A673 (cell line): ENCODE measurements at regions not wholly inside any gene's neighbourhood (a gene's known extent, or its start where the extent isn't known, plus 50 kb on each side); places are given as distances from the start of the nearest gene placed in this dataset.
"Not testable (repeated sequence)": the region's sequence is repeated elsewhere in the genome, so short reads cannot be mapped to it uniquely, and the experiment has no call there.

Experiments
- BruUV-seq: library from RNA; stranded (reverse); fragments of 400-500 nt; replicated peaks from 2 replicates; lab custom pipeline; 2021; lab: Mats Ljungman, UMichigan
- CTCF ChIA-PET: fragments of 300-600 bp; sonication (Branson Sonifier 250); formaldehyde crosslinking; loops from one replicate; lab custom pipeline; 2022; ENCODE audit warnings: antibody characterized with exemption; lab: Charles Lee
- POLR2A ChIA-PET: fragments of 300-600 bp; sonication (Branson Sonifier 250); formaldehyde crosslinking; loops from one replicate; lab custom pipeline; 2022; ENCODE audit warnings: antibody characterized with exemption; ENCODE audit not compliant: low non-redundant PET; lab: Charles Lee
- DNase-seq: peaks from one replicate; pipeline ENCODE4 v3.0.0-alpha.2; 2015; ENCODE audit warnings: low spot score
- H3K27ac ChIP-seq: fragments of 200-600 bp; sonication (generic); 2 replicates; pipeline ENCODE4 v1.5.1; 2016; ENCODE audit warnings: mixed run types, low read depth, mild to moderate bottlenecking, mixed read lengths, antibody characterized with exemption, low read length; ENCODE audit not compliant: poor library complexity, severe bottlenecking
- H3K27me3 ChIP-seq: fragments of 200-600 bp; sonication (generic); replicated peaks from 2 replicates; pipeline ENCODE4 v1.6.1; 2017; ENCODE audit warnings: mixed run types, low read depth, mild to moderate bottlenecking, mixed read lengths, antibody characterized with exemption, low read length; ENCODE audit not compliant: insufficient read depth, poor library complexity
- H3K36me3 ChIP-seq: fragments of 200-600 bp; sonication (generic); 2 replicates; pipeline ENCODE4 v1.6.1; 2016; ENCODE audit warnings: mixed run types, mild to moderate bottlenecking, mixed read lengths, antibody characterized with exemption, low read length; ENCODE audit not compliant: insufficient read depth, poor library complexity, severe bottlenecking
- H3K4me1 ChIP-seq: fragments of 200-600 bp; sonication (generic); 2 replicates; pipeline ENCODE4 v1.6.1; 2017; ENCODE audit warnings: mixed run types, mild to moderate bottlenecking, mixed read lengths, antibody characterized with exemption, low read length; ENCODE audit not compliant: insufficient read depth, poor library complexity, severe bottlenecking
- H3K4me3 ChIP-seq: fragments of 200-600 bp; sonication (generic); 2 replicates; pipeline ENCODE4 v1.5.1; 2016; ENCODE audit warnings: low read depth, mixed run types, mild to moderate bottlenecking, mixed read lengths, low read length; ENCODE audit not compliant: poor library complexity, severe bottlenecking
- H3K9me3 ChIP-seq: fragments of 200-600 bp; sonication (generic); 2 replicates; pipeline ENCODE4 v1.6.1; 2016; ENCODE audit warnings: mixed run types, low read depth, mild to moderate bottlenecking, mixed read lengths, antibody characterized with exemption, low read length; ENCODE audit not compliant: poor library complexity, severe bottlenecking
- CTCF ChIP-seq: fragments of 300-800, 200-600 bp; sonication (generic); conservative IDR thresholded peaks from 2 replicates; pipeline ENCODE4 v1.5.1; 2017; ENCODE audit warnings: low read depth, mild to moderate bottlenecking, antibody characterized with exemption, low read length, moderate library complexity, mixed read lengths
- EZH2 ChIP-seq: fragments of 200-600 bp; sonication (generic); IDR thresholded peaks from 2 replicates; pipeline ENCODE4 v1.6.1; 2017; ENCODE audit warnings: borderline replicate concordance, low read depth, mild to moderate bottlenecking, mixed read lengths, antibody characterized with exemption, low read length; ENCODE audit not compliant: poor library complexity, severe bottlenecking
- intact Hi-C: fragments of 100-400 bp; cut with micrococcal nuclease; formaldehyde crosslinking; loops from one replicate; pipeline ENCODE4 v1.10.0; 2022; ENCODE audit not compliant: unreplicated experiment

- Histone ChIP-seq H3K27me3 (no peaks in the 10 kb centered on the region), H3K4me1 (no peaks in the 10 kb centered on the region)
Measured at GRCh38 chr6:168856914-168857313, 396.7 kb downstream of the THBS2 start.

GRCh38 chr6:168852376-168852884, 401.2 kb downstream of the THBS2 start:
- H3K36me3 ChIP-seq, result no peaks in the 10 kb centered on the region
- BruUV-seq, result no TSS peak
- no peak overlapping the region for H3K27ac ChIP-seq
- H3K9me3 ChIP-seq, result no peaks in the 10 kb centered on the region
- no peak for DNase-seq
- CTCF ChIA-PET, result no interaction called here
- no peaks in the 10 kb centered on the region for H3K27me3 ChIP-seq
- no peaks in the 10 kb centered on the region for H3K4me1 ChIP-seq
- intact Hi-C loops, result no loop called here
- TF ChIP-seq EZH2, result no peak
- no peak overlapping the region for H3K4me3 ChIP-seq
- POLR2A ChIA-PET, result no interaction called here

More at GRCh38 chr6:168856914-168857313, 396.7 kb downstream of the THBS2 start:
- Histone ChIP-seq H3K9me3 (no peaks in the 10 kb centered on the region), H3K36me3 (no peaks in the 10 kb centered on the region), H3K27ac (no peak overlapping the region), H3K4me3 (no peak overlapping the region)
- BruUV-seq, result no TSS peak
- TF ChIP-seq EZH2 (no peak), CTCF (no peak)
- CTCF ChIA-PET, result no interaction called here
- POLR2A ChIA-PET, result no interaction called here
- no peak for DNase-seq
- intact Hi-C loops, result no loop called here

- intact Hi-C loops, result no loop called here
Measured at GRCh38 chr6:168851460-168852375, 401.9 kb downstream of the THBS2 start.

GRCh38 chr6:168850027-168850736, 403.5 kb downstream of the THBS2 start:
- intact Hi-C loops, CTCF ChIA-PET, BruUV-seq, DNase-seq, H3K9me3 ChIP-seq, H3K4me3 ChIP-seq, H3K36me3 ChIP-seq, H3K27ac ChIP-seq, POLR2A ChIA-PET, H3K27me3 ChIP-seq, H3K4me1 ChIP-seq: not testable (repeated sequence)

More at GRCh38 chr6:168851460-168852375, 401.9 kb downstream of the THBS2 start:
- CTCF ChIA-PET, result no interaction called here
- Histone ChIP-seq H3K36me3 (no peaks in the 10 kb centered on the region), H3K4me1 (no peaks in the 10 kb centered on the region), H3K27ac (no peak overlapping the region), H3K27me3 (no peaks in the 10 kb centered on the region), H3K9me3 (no peaks in the 10 kb centered on the region), H3K4me3 (no peak overlapping the region)
- no peak for DNase-seq
- TF ChIP-seq CTCF, result no peak
- no peak for TF ChIP-seq EZH2
- POLR2A ChIA-PET, result no interaction called here
- no TSS peak for BruUV-seq
